H9 (cell line): ENCODE measurements at regions not wholly inside any gene's neighbourhood (a gene's known extent, or its start where the extent isn't known, plus 50 kb on each side); places are given as distances from the start of the nearest gene placed in this dataset.

Experiments used
- DNase-seq: peaks from one replicate; pipeline ENCODE4 v3.0.0-alpha.2; 2017
- H2AFZ ChIP-seq: one replicate; pipeline ENCODE4 v1.6.1; 2013; ENCODE audit warnings: mild to moderate bottlenecking, low read length, control low read depth, moderate library complexity
- H2AK5ac ChIP-seq: 2 replicates; pipeline ENCODE4 v1.6.1; 2013; ENCODE audit warnings: low read length, control low read depth, mixed read lengths; ENCODE audit not compliant: insufficient read length
- H2BK120ac ChIP-seq: one replicate; pipeline ENCODE4 v1.6.1; 2013; ENCODE audit warnings: low read depth, mild to moderate bottlenecking, low read length, control low read depth, inconsistent platforms; ENCODE audit not compliant: poor library complexity, severe bottlenecking
- H2BK12ac ChIP-seq: 2 replicates; pipeline ENCODE4 v1.6.1; 2013; ENCODE audit warnings: low read length, control low read depth, mixed read lengths, low read depth; ENCODE audit not compliant: insufficient read length
- H2BK15ac ChIP-seq: 2 replicates; pipeline ENCODE4 v1.6.1; 2013; ENCODE audit warnings: low read depth, low read length, control low read depth
- H2BK20ac ChIP-seq: one replicate; pipeline ENCODE4 v1.6.1; 2013; ENCODE audit warnings: low read depth, mild to moderate bottlenecking, low read length, control low read depth, inconsistent platforms; ENCODE audit not compliant: poor library complexity, severe bottlenecking
- H2BK5ac ChIP-seq: 2 replicates; pipeline ENCODE4 v1.6.1; 2013; ENCODE audit warnings: low read length, control low read depth, mixed read lengths; ENCODE audit not compliant: insufficient read length
- H3K14ac ChIP-seq: 2 replicates; pipeline ENCODE4 v1.6.1; 2013; ENCODE audit warnings: low read length, control low read depth; ENCODE audit not compliant: insufficient read depth
- H3K18ac ChIP-seq: 2 replicates; pipeline ENCODE4 v1.6.1; 2013; ENCODE audit warnings: low read depth, mild to moderate bottlenecking, mixed read lengths, low read length, control low read depth; ENCODE audit not compliant: insufficient read length
- H3K23ac ChIP-seq: 2 replicates; pipeline ENCODE4 v1.6.1; 2013; ENCODE audit warnings: low read length, control low read depth, mixed read lengths, low read depth; ENCODE audit not compliant: insufficient read length
- H3K23me2 ChIP-seq: 2 replicates; pipeline ENCODE4 v1.6.1; 2013; ENCODE audit warnings: low read depth, mild to moderate bottlenecking, mixed read lengths, low read length, control low read depth; ENCODE audit not compliant: insufficient read length, poor library complexity, severe bottlenecking
- H3K27ac ChIP-seq: 2 replicates; pipeline ENCODE4 v1.5.1; 2013; ENCODE audit warnings: low read length, control low read depth, mixed read lengths, low read depth; ENCODE audit not compliant: insufficient read length
- H3K27me3 ChIP-seq: 2 replicates; pipeline ENCODE4 v1.6.1; 2013; ENCODE audit warnings: low read length, control low read depth, inconsistent platforms; ENCODE audit not compliant: insufficient read depth
- H3K4ac ChIP-seq: 2 replicates; pipeline ENCODE4 v1.6.1; 2013; ENCODE audit warnings: low read depth, mild to moderate bottlenecking, control low read depth, inconsistent platforms, low read length, moderate library complexity
- H3K4me1 ChIP-seq: 2 replicates; pipeline ENCODE4 v1.6.1; 2013; ENCODE audit warnings: low read length, control low read depth, inconsistent platforms; ENCODE audit not compliant: insufficient read depth
- H3K4me2 ChIP-seq: 2 replicates; pipeline ENCODE4 v1.6.1; 2013; ENCODE audit warnings: low read length, control low read depth, mixed read lengths; ENCODE audit not compliant: insufficient read length, insufficient read depth
- H3K56ac ChIP-seq: 2 replicates; pipeline ENCODE4 v1.6.1; 2013; ENCODE audit warnings: low read depth, mild to moderate bottlenecking, mixed read lengths, low read length, control low read depth; ENCODE audit not compliant: insufficient read length
- H3K79me1 ChIP-seq: 2 replicates; pipeline ENCODE4 v1.6.1; 2013; ENCODE audit warnings: low read depth, mild to moderate bottlenecking, moderate library complexity, low read length, control low read depth, inconsistent platforms; ENCODE audit not compliant: insufficient read depth, poor library complexity, severe bottlenecking
- H3K79me2 ChIP-seq: 2 replicates; pipeline ENCODE4 v1.6.1; 2013; ENCODE audit warnings: low read length, control low read depth, inconsistent platforms; ENCODE audit not compliant: insufficient read depth
- H3K9ac ChIP-seq: 2 replicates; pipeline ENCODE4 v1.6.1; 2013; ENCODE audit warnings: low read length, control low read depth, mixed read lengths; ENCODE audit not compliant: insufficient read length; ENCODE audit errors: extremely low read depth
- H3K9me3 ChIP-seq: one replicate; pipeline ENCODE4 v1.6.1; 2013; ENCODE audit warnings: low read depth, low read length, inconsistent platforms; ENCODE audit not compliant: control insufficient read depth
- H3T11ph ChIP-seq: one replicate; pipeline ENCODE4 v1.6.1; 2013; ENCODE audit warnings: mild to moderate bottlenecking, low read length, control low read depth, inconsistent platforms
- H4K20me1 ChIP-seq: one replicate; pipeline ENCODE4 v1.6.1; 2013; ENCODE audit not compliant: control insufficient read depth, insufficient read length, insufficient read depth
- H4K5ac ChIP-seq: 2 replicates; pipeline ENCODE4 v1.6.1; 2013; ENCODE audit warnings: low read depth, mild to moderate bottlenecking, mixed read lengths, low read length, control low read depth; ENCODE audit not compliant: insufficient read length
- H4K8ac ChIP-seq: replicated peaks from 2 replicates; pipeline ENCODE4 v1.6.1; 2013; ENCODE audit warnings: low read length, control low read depth, mixed read lengths, low read depth; ENCODE audit not compliant: insufficient read length
- H4K91ac ChIP-seq: 2 replicates; pipeline ENCODE4 v1.6.1; 2013; ENCODE audit warnings: low read depth, mild to moderate bottlenecking, moderate library complexity, mixed read lengths, low read length, control low read depth; ENCODE audit not compliant: insufficient read length
- H3K27ac Mint-ChIP-seq, 3 experiments: 2 replicates in 2 of 3; 3 replicates in 1 of 3; pipeline ENCODE4 v1.8.0; 2020 to 2021; ENCODE audit warnings: mixed read lengths in 3 of 3, mild to moderate bottlenecking in 1 of 3, moderate library complexity in 1 of 3
- H3K27me3 Mint-ChIP-seq: 2 replicates; pipeline ENCODE4 v1.8.0; 2021; ENCODE audit warnings: low read depth, mild to moderate bottlenecking, moderate library complexity, mixed read lengths
- H3K36me3 Mint-ChIP-seq, 3 experiments: 2 replicates in 2 of 3; 3 replicates in 1 of 3; pipeline ENCODE4 v1.8.0; 2020 to 2021; ENCODE audit warnings: low read depth in 3 of 3, mixed read lengths in 3 of 3; ENCODE audit not compliant: insufficient read depth in 1 of 3
- H3K4me1 Mint-ChIP-seq, 2 experiments: 2 replicates each; pipeline ENCODE4 v1.8.0; 2020; ENCODE audit warnings: mixed read lengths in 2 of 2
- H3K4me3 Mint-ChIP-seq, 2 experiments: 2 replicates in 1 of 2; 3 replicates in 1 of 2; pipeline ENCODE4 v1.8.0; 2020 to 2021; ENCODE audit warnings: mild to moderate bottlenecking in 2 of 2, mixed read lengths in 2 of 2, moderate library complexity in 1 of 2
- H3K9me3 Mint-ChIP-seq, 2 experiments: 2 replicates in 1 of 2; 3 replicates in 1 of 2; pipeline ENCODE4 v1.8.0; 2020; ENCODE audit warnings: mild to moderate bottlenecking in 2 of 2, mixed read lengths in 2 of 2, moderate library complexity in 1 of 2
- WGBS: extraction: QIAGEN DNeasy Blood & Tissue Kit; methylation state at CpG from one replicate; pipeline ENCODE4 v1.1.7; 2013; ENCODE audit warnings: missing lambda C conversion rate, low lambda C conversion rate, mixed read lengths; ENCODE audit not compliant: insufficient read length; ENCODE audit errors: extremely low coverage; 5-methylcytosine and 5-hydroxymethylcytosine counted together
- TF ChIP-seq, protein P1 (sequence below): fragments of 200-600 bp; sonication (generic); conservative IDR thresholded peaks from 3 replicates; pipeline ENCODE4 v1.8.0; 2021; ENCODE audit warnings: antibody characterized with exemption, mild to moderate bottlenecking

DNA sequence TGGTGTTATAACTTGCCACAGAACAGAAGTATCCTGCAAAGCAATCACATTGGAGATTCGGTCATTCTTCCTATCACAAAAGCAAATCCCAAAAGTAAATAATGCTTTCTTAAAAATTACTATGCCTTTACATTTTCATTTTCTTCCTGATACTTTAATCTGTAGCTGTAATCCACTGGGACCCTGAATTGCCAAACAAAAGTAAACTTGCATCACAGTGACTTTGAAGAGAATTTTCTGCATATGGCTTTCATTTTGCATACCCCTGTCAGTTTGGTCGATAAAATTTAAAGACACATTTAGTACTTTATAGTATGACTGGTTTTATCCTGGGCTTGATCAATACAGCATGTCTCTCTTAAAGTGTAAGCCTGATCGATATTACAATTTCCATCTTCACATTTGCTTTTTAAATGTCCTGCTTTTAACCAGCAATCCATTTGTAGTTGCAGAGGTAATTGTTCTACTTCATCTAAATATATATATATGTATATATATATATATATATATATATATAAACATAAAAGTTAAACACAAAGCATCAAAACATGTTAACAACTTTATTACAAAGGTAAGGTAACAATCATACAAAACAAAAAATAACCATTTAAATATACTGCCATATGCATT lies 53.7 kb upstream of the PLEKHA5 start:
- no peak for DNase-seq
- TF ChIP-seq, protein P1, sequence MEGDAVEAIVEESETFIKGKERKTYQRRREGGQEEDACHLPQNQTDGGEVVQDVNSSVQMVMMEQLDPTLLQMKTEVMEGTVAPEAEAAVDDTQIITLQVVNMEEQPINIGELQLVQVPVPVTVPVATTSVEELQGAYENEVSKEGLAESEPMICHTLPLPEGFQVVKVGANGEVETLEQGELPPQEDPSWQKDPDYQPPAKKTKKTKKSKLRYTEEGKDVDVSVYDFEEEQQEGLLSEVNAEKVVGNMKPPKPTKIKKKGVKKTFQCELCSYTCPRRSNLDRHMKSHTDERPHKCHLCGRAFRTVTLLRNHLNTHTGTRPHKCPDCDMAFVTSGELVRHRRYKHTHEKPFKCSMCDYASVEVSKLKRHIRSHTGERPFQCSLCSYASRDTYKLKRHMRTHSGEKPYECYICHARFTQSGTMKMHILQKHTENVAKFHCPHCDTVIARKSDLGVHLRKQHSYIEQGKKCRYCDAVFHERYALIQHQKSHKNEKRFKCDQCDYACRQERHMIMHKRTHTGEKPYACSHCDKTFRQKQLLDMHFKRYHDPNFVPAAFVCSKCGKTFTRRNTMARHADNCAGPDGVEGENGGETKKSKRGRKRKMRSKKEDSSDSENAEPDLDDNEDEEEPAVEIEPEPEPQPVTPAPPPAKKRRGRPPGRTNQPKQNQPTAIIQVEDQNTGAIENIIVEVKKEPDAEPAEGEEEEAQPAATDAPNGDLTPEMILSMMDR, result no peak
- Histone ChIP-seq H4K20me1 (no peaks in the 10 kb centered on the region), H2BK15ac (no peak overlapping the region), H3K79me1 (no peaks in the 10 kb centered on the region), H3K27ac (no peak overlapping the region), H4K8ac (no peak overlapping the region), H3K23ac (no peak overlapping the region), H3K14ac (no peak overlapping the region), H3K56ac (no peak overlapping the region), H2AFZ (no peak overlapping the region), H4K5ac (no peak overlapping the region), H4K91ac (no peak overlapping the region), H3K4me1 (no peaks in the 10 kb centered on the region), H3K4ac (no peak overlapping the region), H3K79me2 (no peaks in the 10 kb centered on the region), H2AK5ac (no peak overlapping the region), H2BK20ac (no peak overlapping the region), H3K18ac (no peak overlapping the region), H3T11ph (no peak overlapping the region), H3K23me2 (no peaks in the 10 kb centered on the region), H3K4me2 (no peak overlapping the region), H3K9me3 (no peaks in the 10 kb centered on the region), H2BK5ac (no peak overlapping the region), H3K27me3 (no peaks in the 10 kb centered on the region), H2BK12ac (no peak overlapping the region), H3K9ac (no peak overlapping the region), H2BK120ac (no peak overlapping the region)
- Mint-ChIP-seq H3K9me3 (no peaks in the 10 kb centered on the region), H3K27ac (no peak overlapping the region), H3K27me3 (no peaks in the 10 kb centered on the region), H3K4me3 (no peak overlapping the region), H3K36me3 (no peaks in the 10 kb centered on the region), H3K4me1 (no peaks in the 10 kb centered on the region; a peak in 1 of 4 replicates)
- WGBS, result no CpG with 5 or more reads among the region's 3 CpGs
